Muscle layer of colon (tissue), 2 donors: ENCODE measurements at regions not wholly inside any gene's neighbourhood (a gene's known extent, or its start where the extent isn't known, plus 50 kb on each side); places are given as distances from the start of the nearest gene placed in this dataset.

Experiments
- H3K27ac ChIP-seq: one replicate; pipeline ENCODE4 v1.7.0; 2013; ENCODE audit warnings: low read depth, mild to moderate bottlenecking, low read length, moderate library complexity
- H3K27me3 ChIP-seq, 2 donors: one replicate each; pipeline ENCODE4 v1.7.0; 2013; ENCODE audit warnings: low read length in 2 of 2, mild to moderate bottlenecking in 2 of 2; ENCODE audit not compliant: insufficient read depth in 2 of 2, control insufficient read depth in 1 of 2
- H3K36me3 ChIP-seq: one replicate; pipeline ENCODE4 v1.7.0; 2013; ENCODE audit warnings: mild to moderate bottlenecking, low read length; ENCODE audit not compliant: insufficient read depth
- H3K4me1 ChIP-seq: one replicate; pipeline ENCODE4 v1.7.0; 2013; ENCODE audit warnings: mild to moderate bottlenecking, low read length; ENCODE audit not compliant: insufficient read depth
- H3K4me3 ChIP-seq, 2 donors: one replicate each; pipeline ENCODE4 v1.7.0; 2013; ENCODE audit warnings: low read length in 2 of 2, low read depth in 1 of 2, mild to moderate bottlenecking in 1 of 2, moderate library complexity in 1 of 2
- H3K9ac ChIP-seq: one replicate; pipeline ENCODE4 v1.7.0; 2013; ENCODE audit warnings: low read length
- H3K9me3 ChIP-seq: one replicate; pipeline ENCODE4 v1.7.0; 2013; ENCODE audit warnings: mild to moderate bottlenecking, low read length
- donor health status: abdominal sarcoma.
- donor health status: Adenocarcinoma of cecum.

- Histone ChIP-seq H3K27ac (no peak overlapping the region), H3K36me3 (no peaks in the 10 kb centered on the region), H3K27me3 (no peaks in the 10 kb centered on the region), H3K4me3 (no peak overlapping the region), H3K9me3 (no peaks in the 10 kb centered on the region), H3K9ac (no peak overlapping the region), H3K4me1 (no peaks in the 10 kb centered on the region)
Measured at GRCh38 chr1:239601108-239601507, 214.7 kb downstream of the CHRM3 start.

GRCh38 chr1:239603530-239603929 lies 217.2 kb downstream of the CHRM3 start:
- Histone ChIP-seq H3K9ac (no peak overlapping the region), H3K9me3 (no peaks in the 10 kb centered on the region), H3K36me3 (no peaks in the 10 kb centered on the region), H3K27ac (no peak overlapping the region), H3K4me1 (no peaks in the 10 kb centered on the region), H3K4me3 (no peak overlapping the region), H3K27me3 (no peaks in the 10 kb centered on the region)

- no peaks in the 10 kb centered on the region for H3K4me1 ChIP-seq
- H3K27ac ChIP-seq = no peak overlapping the region
- H3K4me3 ChIP-seq = no peak overlapping the region
- no peaks in the 10 kb centered on the region for H3K9me3 ChIP-seq
- no peaks in the 10 kb centered on the region for H3K27me3 ChIP-seq
- no peak overlapping the region for H3K9ac ChIP-seq
- H3K36me3 ChIP-seq = no peaks in the 10 kb centered on the region
Measured at GRCh38 chr1:239606850-239607400, 220.6 kb downstream of the CHRM3 start.

GRCh38 chr1:239608469-239608868 lies 222.1 kb downstream of the CHRM3 start:
- Histone ChIP-seq H3K9me3 (no peaks in the 10 kb centered on the region), H3K4me1 (peaks cover 5% of the 10 kb centered on the region), H3K9ac (no peak overlapping the region), H3K36me3 (no peaks in the 10 kb centered on the region), H3K27me3 (no peaks in the 10 kb centered on the region), H3K27ac (no peak overlapping the region), H3K4me3 (no peak overlapping the region)

GRCh38 chr1:239612379-239612778 lies 226.0 kb downstream of the CHRM3 start:
- Histone ChIP-seq H3K27me3 (no peaks in the 10 kb centered on the region), H3K27ac (no peak overlapping the region), H3K9ac (no peak overlapping the region), H3K9me3 (no peaks in the 10 kb centered on the region), H3K4me1 (peaks cover 10% of the 10 kb centered on the region), H3K36me3 (no peaks in the 10 kb centered on the region), H3K4me3 (no peak overlapping the region)

GRCh38 chr1:239616673-239617072 lies 230.3 kb downstream of the CHRM3 start:
- Histone ChIP-seq H3K36me3 (no peaks in the 10 kb centered on the region), H3K9ac (no peak overlapping the region), H3K4me1 (peaks cover 10% of the 10 kb centered on the region), H3K9me3 (no peaks in the 10 kb centered on the region), H3K27me3 (no peaks in the 10 kb centered on the region), H3K27ac (no peak overlapping the region), H3K4me3 (no peak overlapping the region)

- Histone ChIP-seq H3K4me1 (peaks cover 9% of the 10 kb centered on the region), H3K36me3 (no peaks in the 10 kb centered on the region), H3K4me3 (no peak overlapping the region), H3K9ac (no peak overlapping the region), H3K27ac (no peak overlapping the region), H3K9me3 (no peaks in the 10 kb centered on the region), H3K27me3 (no peaks in the 10 kb centered on the region)
Measured at GRCh38 chr1:239617259-239617658, 230.9 kb downstream of the CHRM3 start.

GRCh38 chr1:239617731-239618130 lies 231.4 kb downstream of the CHRM3 start:
- Histone ChIP-seq H3K27me3 (no peaks in the 10 kb centered on the region), H3K4me1 (peaks cover 5% of the 10 kb centered on the region), H3K9me3 (no peaks in the 10 kb centered on the region), H3K4me3 (no peak overlapping the region), H3K9ac (no peak overlapping the region), H3K27ac (no peak overlapping the region), H3K36me3 (no peaks in the 10 kb centered on the region)

- H3K36me3 ChIP-seq = no peaks in the 10 kb centered on the region
- no peaks in the 10 kb centered on the region for H3K27me3 ChIP-seq
- H3K9me3 ChIP-seq = no peaks in the 10 kb centered on the region
- H3K27ac ChIP-seq = no peak overlapping the region
- no peak overlapping the region for H3K4me3 ChIP-seq
- H3K9ac ChIP-seq = no peak overlapping the region
- H3K4me1 ChIP-seq = peaks cover 5% of the 10 kb centered on the region
Measured at GRCh38 chr1:239619190-239619589, 232.8 kb downstream of the CHRM3 start.

- H3K27me3 ChIP-seq = no peaks in the 10 kb centered on the region
- no peak overlapping the region for H3K9ac ChIP-seq
- no peaks in the 10 kb centered on the region for H3K9me3 ChIP-seq
- no peaks in the 10 kb centered on the region for H3K36me3 ChIP-seq
- no peaks in the 10 kb centered on the region for H3K4me1 ChIP-seq
- H3K4me3 ChIP-seq = no peak overlapping the region
- H3K27ac ChIP-seq = no peak overlapping the region
Measured at GRCh38 chr1:239630767-239631166, 244.4 kb downstream of the CHRM3 start.

- no peak overlapping the region for H3K27ac ChIP-seq
- H3K9me3 ChIP-seq = no peaks in the 10 kb centered on the region
- no peaks in the 10 kb centered on the region for H3K27me3 ChIP-seq
- H3K9ac ChIP-seq = no peak overlapping the region
- no peaks in the 10 kb centered on the region for H3K4me1 ChIP-seq
- no peaks in the 10 kb centered on the region for H3K36me3 ChIP-seq
- H3K4me3 ChIP-seq = no peak overlapping the region
Measured at GRCh38 chr1:239633432-239633831, 247.1 kb downstream of the CHRM3 start.

GRCh38 chr1:239635276-239635675 lies 248.9 kb downstream of the CHRM3 start:
- H3K27ac ChIP-seq = no peak overlapping the region
- no peaks in the 10 kb centered on the region for H3K27me3 ChIP-seq
- H3K4me1 ChIP-seq = no peaks in the 10 kb centered on the region
- no peaks in the 10 kb centered on the region for H3K36me3 ChIP-seq
- no peaks in the 10 kb centered on the region for H3K9me3 ChIP-seq
- no peak overlapping the region for H3K9ac ChIP-seq
- H3K4me3 ChIP-seq = no peak overlapping the region
